Heart left ventricle (tissue), 13 donors: ENCODE measurements at regions not wholly inside any gene's neighbourhood (a gene's known extent, or its start where the extent isn't known, plus 50 kb on each side); places are given as distances from the start of the nearest gene placed in this dataset.

Experiments used
- POLR2A ChIP-seq, 2 donors: fragments of 450-650 bp; IDR thresholded peaks; one replicate each; pipeline ENCODE4 v1.6.1; 2017; ENCODE audit warnings: antibody characterized with exemption in 2 of 2, mild to moderate bottlenecking in 2 of 2, moderate library complexity in 2 of 2
- TF ChIP-seq, protein P1 (sequence below), 12 donors: fragments of 200-600 bp; sonication (generic) in 4 of 12; IDR thresholded peaks; one replicate each; pipeline versions ENCODE4 v1.5.0 to v1.8.0; 2018 to 2022; ENCODE audit warnings: antibody characterized with exemption in 12 of 12, mild to moderate bottlenecking in 5 of 12
- donor health status: ischemic (EF 13 %, LVEDD 7.1; RV severe dilation, severe dysfunction).
- donor health status: DM: no; HTN: yes; CAD: no.
- donor health status: DM: no; HTN: no; CAD: no.
- donor health status: ischemic (EF 25% LVEDD 6.9; RV normal size, moderate dysfunction).
- donor health status: ischemic (EF 25% LVEDD 5.7; RV mildly dilated, moderate dysfunction).
- donor health status: ischemic (EF 35%, LVEDD 5.7; RV mildly dilated, moderate dysfunction).
- donor health status: nonischemic (EF 11% LVEDD 7.7; RV severe dilation, severe dysfunction).
- donor health status: DM: yes; HTN: yes; CAD: no.
- donor health status: PGD.
- donor health status: ischemic (EF 29% LVEDD 5.4; RV normal size, mild dysfunction).
- donor health status: nonischemic (EF 23%, LVEDD 6.1; RV moderate dilation, normal function).

DNA sequence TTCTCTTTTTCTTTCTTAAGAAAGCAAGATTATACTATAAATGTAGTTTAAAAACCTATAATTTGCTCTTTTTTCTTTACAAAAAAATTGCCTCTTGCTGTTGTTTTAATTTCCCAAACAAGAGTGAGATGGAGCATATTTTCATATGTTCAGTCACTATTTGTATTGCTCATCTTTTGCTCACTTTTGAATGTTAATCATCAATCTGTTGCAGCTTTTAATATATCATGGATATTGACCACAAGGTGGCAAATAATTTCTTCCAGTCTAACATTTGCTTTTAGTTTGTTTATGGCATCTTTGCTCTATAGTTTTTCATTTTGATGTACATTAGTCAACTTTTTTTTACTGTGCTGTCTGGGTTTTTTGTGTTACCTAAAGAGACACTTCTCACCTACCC lies 112.6 kb upstream of the THRB start:
- TF ChIP-seq, protein P1, sequence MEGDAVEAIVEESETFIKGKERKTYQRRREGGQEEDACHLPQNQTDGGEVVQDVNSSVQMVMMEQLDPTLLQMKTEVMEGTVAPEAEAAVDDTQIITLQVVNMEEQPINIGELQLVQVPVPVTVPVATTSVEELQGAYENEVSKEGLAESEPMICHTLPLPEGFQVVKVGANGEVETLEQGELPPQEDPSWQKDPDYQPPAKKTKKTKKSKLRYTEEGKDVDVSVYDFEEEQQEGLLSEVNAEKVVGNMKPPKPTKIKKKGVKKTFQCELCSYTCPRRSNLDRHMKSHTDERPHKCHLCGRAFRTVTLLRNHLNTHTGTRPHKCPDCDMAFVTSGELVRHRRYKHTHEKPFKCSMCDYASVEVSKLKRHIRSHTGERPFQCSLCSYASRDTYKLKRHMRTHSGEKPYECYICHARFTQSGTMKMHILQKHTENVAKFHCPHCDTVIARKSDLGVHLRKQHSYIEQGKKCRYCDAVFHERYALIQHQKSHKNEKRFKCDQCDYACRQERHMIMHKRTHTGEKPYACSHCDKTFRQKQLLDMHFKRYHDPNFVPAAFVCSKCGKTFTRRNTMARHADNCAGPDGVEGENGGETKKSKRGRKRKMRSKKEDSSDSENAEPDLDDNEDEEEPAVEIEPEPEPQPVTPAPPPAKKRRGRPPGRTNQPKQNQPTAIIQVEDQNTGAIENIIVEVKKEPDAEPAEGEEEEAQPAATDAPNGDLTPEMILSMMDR (IDR thresholded peaks at IDR 0.05): no peak
- no peak for TF ChIP-seq POLR2A (IDR thresholded peaks at IDR 0.05)
